B cell (primary cell): ENCODE measurements at regions not wholly inside any gene's neighbourhood (a gene's known extent, or its start where the extent isn't known, plus 50 kb on each side); places are given as distances from the start of the nearest gene placed in this dataset.

Source experiments
- ATAC-seq: fragments of 200-7000 bp; cut with Tn5 transposase; one replicate; pipeline ENCODE4 v1.10.0; 2021; ENCODE audit warnings: low read depth, mild to moderate bottlenecking, moderate number of reproducible peaks, moderate library complexity
- CTCF ChIA-PET: fragments of 350-600 bp; sonication (Branson Sonifier 250); formaldehyde crosslinking; loops from one replicate; lab custom pipeline; 2021; ENCODE audit warnings: antibody characterized with exemption, inconsistent platforms; lab: Charles Lee
- POLR2A ChIA-PET: fragments of 350-600 bp; sonication (Branson Sonifier 250); formaldehyde crosslinking; loops from one replicate; lab custom pipeline; 2021; ENCODE audit warnings: antibody characterized with exemption; lab: Charles Lee
- DNase-seq: peaks from one replicate; pipeline ENCODE4 v3.0.0; 2013
- H2AFZ ChIP-seq: 2 replicates; pipeline ENCODE4 v1.6.1; 2012; ENCODE audit warnings: mild to moderate bottlenecking, low read depth, low read length; ENCODE audit not compliant: insufficient read depth, poor library complexity, severe bottlenecking
- H3K27ac ChIP-seq, 2 donors: 1 replicate in 1 of 2; 2 replicates in 1 of 2; pipeline ENCODE4 v1.5.1; 2012 to 2013; ENCODE audit warnings: low read length in 2 of 2, mild to moderate bottlenecking in 2 of 2, moderate library complexity in 1 of 2
- H3K27me3 ChIP-seq, 4 experiments: fragments of 200-600 bp in 1 of 4; sonication (generic) in 1 of 4; replicated peaks in 1 of 4; 1 replicate in 2 of 4; 2 replicates in 2 of 4; pipeline versions ENCODE4 v1.6.1 to v1.7.0; 2013 to 2016; ENCODE audit warnings: low read length in 3 of 4, mild to moderate bottlenecking in 2 of 4, mixed read lengths in 1 of 4, moderate library complexity in 1 of 4; ENCODE audit not compliant: insufficient read depth in 4 of 4, control insufficient read depth in 3 of 4; ENCODE audit errors: control extremely low read depth in 1 of 4
- H3K36me3 ChIP-seq, 2 experiments: replicated peaks in 1 of 2; 1 replicate in 1 of 2; 2 replicates in 1 of 2; pipeline versions ENCODE4 v1.6.1 to v1.7.1; 2013; ENCODE audit warnings: low read length in 1 of 2; ENCODE audit not compliant: insufficient read depth in 2 of 2, control insufficient read depth in 1 of 2; ENCODE audit errors: control extremely low read depth in 1 of 2, extremely low read depth in 1 of 2
- H3K4me1 ChIP-seq, 2 donors: fragments of 200-600 bp in 1 of 2; sonication (generic) in 1 of 2; 1 replicate in 1 of 2; 2 replicates in 1 of 2; pipeline versions ENCODE4 v1.5.1 to v1.6.1; 2013 to 2017; ENCODE audit warnings: low read length in 2 of 2; ENCODE audit not compliant: control insufficient read depth in 2 of 2, insufficient read depth in 2 of 2
- H3K4me2 ChIP-seq: replicated peaks from 2 replicates; pipeline ENCODE3; 2012; ENCODE audit warnings: mild to moderate bottlenecking, low read depth, low read length; ENCODE audit not compliant: poor library complexity, severe bottlenecking
- H3K4me3 ChIP-seq, 5 experiments: fragments of 200-600 bp in 1 of 5; sonication (generic) in 1 of 5; 1 replicate in 3 of 5; 2 replicates in 2 of 5; pipeline versions ENCODE4 v1.5.1 to v1.7.0; 2011 to 2016; ENCODE audit warnings: low read length in 4 of 5, mild to moderate bottlenecking in 4 of 5, low read depth in 2 of 5, control low read depth in 1 of 5, moderate library complexity in 1 of 5; ENCODE audit not compliant: insufficient read depth in 1 of 5; ENCODE audit errors: control extremely low read depth in 1 of 5, extremely low read depth in 1 of 5
- H3K79me2 ChIP-seq: fragments of 200-600 bp; sonication (generic); one replicate; pipeline ENCODE4 v1.6.0; 2016; ENCODE audit warnings: low read length; ENCODE audit not compliant: control insufficient read depth, insufficient read depth
- H3K9ac ChIP-seq: fragments of 200-600 bp; sonication (generic); 2 replicates; pipeline ENCODE4 v1.6.1; 2017; ENCODE audit warnings: mild to moderate bottlenecking, low read length, moderate library complexity
- H3K9me3 ChIP-seq, 3 donors: one replicate each; pipeline versions ENCODE4 v1.6.1 to v1.7.1; 2013; ENCODE audit warnings: low read length in 2 of 3; ENCODE audit not compliant: control insufficient read depth in 2 of 3, insufficient read depth in 1 of 3; ENCODE audit errors: control extremely low read depth in 1 of 3
- H4K20me1 ChIP-seq: 2 replicates; pipeline ENCODE4 v1.6.0; 2012; ENCODE audit warnings: mild to moderate bottlenecking, low read length; ENCODE audit not compliant: insufficient read depth, control insufficient read depth, poor library complexity, severe bottlenecking
- H3K27ac Mint-ChIP-seq: one replicate; pipeline ENCODE4 v1.8.0; 2021; ENCODE audit warnings: mixed read lengths
- H3K27me3 Mint-ChIP-seq: one replicate; pipeline ENCODE4 v1.8.0; 2021; ENCODE audit warnings: mixed read lengths
- H3K4me1 Mint-ChIP-seq: one replicate; pipeline ENCODE4 v1.8.0; 2021; ENCODE audit warnings: mixed read lengths
- H3K4me3 Mint-ChIP-seq: one replicate; pipeline ENCODE4 v1.8.0; 2021; ENCODE audit warnings: mixed read lengths
- H3K9me3 Mint-ChIP-seq: one replicate; pipeline ENCODE4 v1.8.0; 2022; ENCODE audit warnings: mixed read lengths; ENCODE audit not compliant: insufficient read depth
- CTCF ChIP-seq: fragments of 200-600 bp; IDR thresholded peaks from one replicate; pipeline ENCODE4 v1.8.0; 2022; ENCODE audit warnings: antibody characterized with exemption, mild to moderate bottlenecking
- EZH2 ChIP-seq: IDR thresholded peaks from 2 replicates; pipeline ENCODE4 v1.6.1; 2012; ENCODE audit warnings: borderline replicate concordance, low read depth, mild to moderate bottlenecking, moderate library complexity, low read length; ENCODE audit not compliant: insufficient read depth, poor library complexity, severe bottlenecking
- WGBS: methylation state at CpG from one replicate; pipeline ENCODE4 v1.1.5; 2013; ENCODE audit warnings: missing lambda C conversion rate; ENCODE audit not compliant: insufficient coverage; 5-methylcytosine and 5-hydroxymethylcytosine counted together
- intact Hi-C: fragments of 100-400 bp; cut with micrococcal nuclease; formaldehyde crosslinking; loops from one replicate; pipeline ENCODE4 v1.10.0; 2022

- Histone ChIP-seq H3K4me2 (no peak overlapping the region), H4K20me1 (no peaks in the 10 kb centered on the region), H3K27ac (no peak overlapping the region), H3K36me3 (no peaks in the 10 kb centered on the region), H3K79me2 (no peaks in the 10 kb centered on the region), H3K9me3 (peaks cover 0 to 3% (median 1%) of the 10 kb centered on the region in 3 donors), H3K27me3 (no peaks in the 10 kb centered on the region), H3K4me1 (no peaks in the 10 kb centered on the region), H2AFZ (no peak overlapping the region), H3K4me3 (no peak overlapping the region), H3K9ac (no peak overlapping the region)
- Mint-ChIP-seq H3K9me3 (peaks cover 17% of the 10 kb centered on the region), H3K27ac (no peak overlapping the region), H3K27me3 (no peaks in the 10 kb centered on the region), H3K4me3 (no peak overlapping the region), H3K4me1 (no peaks in the 10 kb centered on the region)
- TF ChIP-seq CTCF (no peak), EZH2 (no peak)
- WGBS: no CpG with 5 or more reads among the region's 1 CpG
- ATAC-seq (no peak), DNase-seq (no peak)
- ChIA-PET POLR2A (no interaction called here), CTCF (no interaction called here)
- intact Hi-C loops: no loop called here
These were observed 519.2 kb upstream of the REG3G start for GRCh38 chr2:78506301-78506700.

DNA sequence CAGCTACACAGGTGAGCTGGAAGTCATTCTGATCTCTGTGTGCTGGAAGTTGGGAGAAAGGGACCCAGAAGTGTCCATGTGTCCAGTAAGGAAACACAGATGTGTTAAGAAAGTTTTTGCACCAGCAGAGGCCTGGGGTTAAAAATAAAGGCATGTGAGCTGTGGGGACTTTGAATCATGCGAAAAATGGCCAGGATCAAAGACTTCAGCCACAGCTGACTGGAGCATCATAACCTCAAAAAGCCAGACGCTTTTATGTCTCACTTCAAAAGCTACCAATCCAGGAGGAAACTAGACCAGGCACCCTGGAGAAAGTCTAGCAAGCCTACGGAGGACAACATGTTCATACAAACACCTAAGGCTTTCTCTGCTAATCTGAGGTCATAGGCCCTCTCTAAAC, 503.6 kb upstream of the REG3G start:
- Histone ChIP-seq H3K9ac (no peak overlapping the region), H3K9me3 (no peaks in the 10 kb centered on the region), H3K79me2 (no peaks in the 10 kb centered on the region), H4K20me1 (no peaks in the 10 kb centered on the region), H3K4me3 (no peak overlapping the region), H3K4me1 (no peaks in the 10 kb centered on the region), H3K27me3 (no peaks in the 10 kb centered on the region), H2AFZ (no peak overlapping the region), H3K36me3 (no peaks in the 10 kb centered on the region), H3K27ac (no peak overlapping the region), H3K4me2 (no peak overlapping the region)
- WGBS: 83% methylated on average over 1 of the region's 3 CpGs
- ATAC-seq: no peak
- intact Hi-C loops: no loop called here
- POLR2A ChIA-PET: no interaction called here
- DNase-seq: no peak
- Mint-ChIP-seq H3K4me1 (no peaks in the 10 kb centered on the region), H3K4me3 (no peak overlapping the region), H3K9me3 (peaks cover 3% of the 10 kb centered on the region), H3K27ac (no peak overlapping the region), H3K27me3 (no peaks in the 10 kb centered on the region)
- no peak for TF ChIP-seq CTCF
- no peak for TF ChIP-seq EZH2
- CTCF ChIA-PET: no interaction called here
